ENCODE measurements at regions not wholly inside any gene's neighbourhood (a gene's known extent, or its start where the extent isn't known, plus 50 kb on each side); places are given as distances from the start of the nearest gene placed in this dataset.

DNA sequence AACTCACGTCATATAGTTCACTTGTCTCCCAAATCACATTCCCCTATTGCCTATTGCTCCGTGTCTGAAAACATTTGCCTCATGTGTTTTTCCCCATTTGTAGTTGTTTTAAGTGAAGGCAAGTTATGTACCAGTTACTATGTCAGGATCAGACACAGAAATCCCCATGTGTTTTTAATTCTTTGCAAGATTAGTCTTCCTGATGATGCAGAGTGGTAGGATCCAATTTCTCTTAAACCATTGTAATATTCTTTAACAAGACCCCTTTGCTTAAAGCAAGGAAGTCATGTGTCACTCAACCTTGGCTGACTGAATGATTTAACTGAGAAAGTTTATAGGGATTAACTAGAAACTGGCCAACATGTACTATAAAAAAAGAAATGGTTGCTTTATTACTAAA, 164.4 kb downstream of the OPA1 start (continued):
- no peak for TF ChIP-seq EZH2 (IDR thresholded peaks at IDR 0.05; ENCODE audit: low read depth, low read length, severe bottlenecking)
- no peak for TF ChIP-seq RXRA (IDR thresholded peaks at IDR 0.05; ENCODE audit: insufficient read depth, low read depth, low read length)
- TF ChIP-seq NRF1 (IDR thresholded peaks at IDR 0.05; ENCODE audit: low read depth, low read length), result no peak
- no peak for TF ChIP-seq KDM4A (IDR thresholded peaks at IDR 0.05; ENCODE audit: low read depth, low read length, severe bottlenecking)

Data from H1 (cell line).